MCF 10A (cell line): ENCODE measurements at regions not wholly inside any gene's neighbourhood (a gene's known extent, or its start where the extent isn't known, plus 50 kb on each side); places are given as distances from the start of the nearest gene placed in this dataset.

Experiments
- BruUV-seq: library from RNA; stranded (reverse); fragments of 400-500 nt; replicated peaks from 2 replicates; lab custom pipeline; 2021; lab: Mats Ljungman, UMichigan
- CTCF ChIA-PET: fragments of 300-600 bp; sonication (Branson Sonifier 250); formaldehyde crosslinking; extraction: SDS; loops from one replicate; lab custom pipeline; 2021; ENCODE audit warnings: antibody characterized with exemption, inconsistent platforms; lab: Yijun Ruan, JAX
- POLR2A ChIA-PET: fragments of 300-600, 350-650 bp; sonication (Branson Sonifier 250); formaldehyde crosslinking; extraction: SDS; loops from one replicate; lab custom pipeline; 2020; ENCODE audit warnings: antibody characterized with exemption, inconsistent platforms; lab: Yijun Ruan, JAX
- DNase-seq: peaks from one replicate; pipeline ENCODE4 v3.0.0-alpha.2; 2018; ENCODE audit not compliant: unreplicated experiment
- H3K27ac Mint-ChIP-seq: one replicate; pipeline ENCODE4 v1.8.0; 2022; ENCODE audit warnings: mild to moderate bottlenecking, low read depth, mixed read lengths; ENCODE audit not compliant: unreplicated experiment
- H3K27me3 Mint-ChIP-seq: one replicate; pipeline ENCODE4 v1.8.0; 2022; ENCODE audit warnings: mixed read lengths; ENCODE audit not compliant: insufficient read depth, unreplicated experiment
- H3K36me3 Mint-ChIP-seq: one replicate; pipeline ENCODE4 v1.8.0; 2022; ENCODE audit warnings: mild to moderate bottlenecking, moderate library complexity, mixed read lengths; ENCODE audit not compliant: insufficient read depth, unreplicated experiment
- H3K4me1 Mint-ChIP-seq: one replicate; pipeline ENCODE4 v1.8.0; 2022; ENCODE audit warnings: mixed read lengths; ENCODE audit not compliant: insufficient read depth, unreplicated experiment
- H3K4me3 Mint-ChIP-seq: one replicate; pipeline ENCODE4 v1.8.0; 2022; ENCODE audit warnings: mild to moderate bottlenecking, moderate library complexity, mixed read lengths; ENCODE audit not compliant: unreplicated experiment
- H3K9me3 Mint-ChIP-seq: one replicate; pipeline ENCODE4 v1.8.0; 2022; ENCODE audit warnings: mixed read lengths; ENCODE audit not compliant: unreplicated experiment
- intact Hi-C: fragments of 100-400 bp; cut with micrococcal nuclease; formaldehyde crosslinking; loops from 2 replicates; pipeline ENCODE4 v1.14.1; 2022
- TF ChIP-seq, protein P1 (sequence below): fragments of 200-600 bp; IDR thresholded peaks from one replicate; pipeline ENCODE4 v1.8.0; 2022; ENCODE audit warnings: antibody characterized with exemption, mild to moderate bottlenecking; ENCODE audit not compliant: unreplicated experiment

- Mint-ChIP-seq H3K27me3 (no peaks in the 10 kb centered on the region), H3K36me3 (no peaks in the 10 kb centered on the region), H3K9me3 (no peaks in the 10 kb centered on the region), H3K27ac (no peak overlapping the region), H3K4me3 (no peak overlapping the region), H3K4me1 (peaks cover 6% of the 10 kb centered on the region)
- TF ChIP-seq, protein P1, sequence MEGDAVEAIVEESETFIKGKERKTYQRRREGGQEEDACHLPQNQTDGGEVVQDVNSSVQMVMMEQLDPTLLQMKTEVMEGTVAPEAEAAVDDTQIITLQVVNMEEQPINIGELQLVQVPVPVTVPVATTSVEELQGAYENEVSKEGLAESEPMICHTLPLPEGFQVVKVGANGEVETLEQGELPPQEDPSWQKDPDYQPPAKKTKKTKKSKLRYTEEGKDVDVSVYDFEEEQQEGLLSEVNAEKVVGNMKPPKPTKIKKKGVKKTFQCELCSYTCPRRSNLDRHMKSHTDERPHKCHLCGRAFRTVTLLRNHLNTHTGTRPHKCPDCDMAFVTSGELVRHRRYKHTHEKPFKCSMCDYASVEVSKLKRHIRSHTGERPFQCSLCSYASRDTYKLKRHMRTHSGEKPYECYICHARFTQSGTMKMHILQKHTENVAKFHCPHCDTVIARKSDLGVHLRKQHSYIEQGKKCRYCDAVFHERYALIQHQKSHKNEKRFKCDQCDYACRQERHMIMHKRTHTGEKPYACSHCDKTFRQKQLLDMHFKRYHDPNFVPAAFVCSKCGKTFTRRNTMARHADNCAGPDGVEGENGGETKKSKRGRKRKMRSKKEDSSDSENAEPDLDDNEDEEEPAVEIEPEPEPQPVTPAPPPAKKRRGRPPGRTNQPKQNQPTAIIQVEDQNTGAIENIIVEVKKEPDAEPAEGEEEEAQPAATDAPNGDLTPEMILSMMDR: no peak
- CTCF ChIA-PET: interaction anchor here (0.7 kb wide), 1 partner anchor 12 kb away, joined by 4 read pairs; no protein-coding TSS in a partner anchor
- POLR2A ChIA-PET: interaction anchor here (0.7 to 1.0 kb wide), 3 partner anchors 9 to 423 kb away, joined by 3 to 5 read pairs (median 4); no protein-coding TSS in a partner anchor
- DNase-seq: no peak
- BruUV-seq: no TSS peak
- intact Hi-C loops: no loop called here
These were observed 176.8 kb downstream of the TANC2 start for GRCh38 chr17:63142836-63143235.

- TF ChIP-seq, protein P1: no peak
- no TSS peak for BruUV-seq
- no peaks in the 10 kb centered on the region for H3K36me3 Mint-ChIP-seq
- ChIA-PET CTCF (interaction anchor here (0.6 kb wide), 1 partner anchor 46 kb away, joined by 4 read pairs; no protein-coding TSS in a partner anchor), POLR2A (interaction anchor here (0.7 to 0.9 kb wide), 3 partner anchors 11 to 38 kb away, joined by 3 to 5 read pairs (median 3); no protein-coding TSS in a partner anchor)
- intact Hi-C loops: no loop called here
- no peak overlapping the region for H3K4me3 Mint-ChIP-seq
- DNase-seq: no peak
- no peak overlapping the region for H3K27ac Mint-ChIP-seq
- peaks cover 6% of the 10 kb centered on the region for H3K4me1 Mint-ChIP-seq
- no peaks in the 10 kb centered on the region for H3K27me3 Mint-ChIP-seq
- no peaks in the 10 kb centered on the region for H3K9me3 Mint-ChIP-seq
These were observed 184.5 kb downstream of the TANC2 start for GRCh38 chr17:63150490-63150889.

- ChIA-PET CTCF (interaction anchor here (0.6 kb wide), 1 partner anchor 45 kb away, joined by 4 read pairs; no protein-coding TSS in a partner anchor), POLR2A (interaction anchor here (0.7 to 0.9 kb wide), 3 partner anchors 11 to 37 kb away, joined by 3 to 5 read pairs (median 3); no protein-coding TSS in a partner anchor)
- H3K4me1 Mint-ChIP-seq: peaks cover 6% of the 10 kb centered on the region
- H3K9me3 Mint-ChIP-seq: no peaks in the 10 kb centered on the region
- no peaks in the 10 kb centered on the region for H3K36me3 Mint-ChIP-seq
- BruUV-seq: no TSS peak
- no peak overlapping the region for H3K4me3 Mint-ChIP-seq
- TF ChIP-seq, protein P1: no peak
- H3K27ac Mint-ChIP-seq: no peak overlapping the region
- no peaks in the 10 kb centered on the region for H3K27me3 Mint-ChIP-seq
- no peak for DNase-seq
- intact Hi-C loops: no loop called here
These were observed 185.0 kb downstream of the TANC2 start for GRCh38 chr17:63150994-63151464.

- H3K9me3 Mint-ChIP-seq: no peaks in the 10 kb centered on the region
- intact Hi-C loops: no loop called here
- no TSS peak for BruUV-seq
- no peaks in the 10 kb centered on the region for H3K27me3 Mint-ChIP-seq
- peaks cover 6% of the 10 kb centered on the region for H3K4me1 Mint-ChIP-seq
- ChIA-PET CTCF (no interaction called here), POLR2A (interaction anchor here (0.6 kb wide), 1 partner anchor 9 kb away, joined by 3 read pairs; no protein-coding TSS in a partner anchor)
- H3K4me3 Mint-ChIP-seq: no peak overlapping the region
- DNase-seq: no peak
- H3K27ac Mint-ChIP-seq: no peak overlapping the region
- TF ChIP-seq, protein P1: no peak
- H3K36me3 Mint-ChIP-seq: no peaks in the 10 kb centered on the region
These were observed 186.0 kb downstream of the TANC2 start for GRCh38 chr17:63151941-63152523.
